ENCODE measurements at regions not wholly inside any gene's neighbourhood (a gene's known extent, or its start where the extent isn't known, plus 50 kb on each side); places are given as distances from the start of the nearest gene placed in this dataset.

DNA sequence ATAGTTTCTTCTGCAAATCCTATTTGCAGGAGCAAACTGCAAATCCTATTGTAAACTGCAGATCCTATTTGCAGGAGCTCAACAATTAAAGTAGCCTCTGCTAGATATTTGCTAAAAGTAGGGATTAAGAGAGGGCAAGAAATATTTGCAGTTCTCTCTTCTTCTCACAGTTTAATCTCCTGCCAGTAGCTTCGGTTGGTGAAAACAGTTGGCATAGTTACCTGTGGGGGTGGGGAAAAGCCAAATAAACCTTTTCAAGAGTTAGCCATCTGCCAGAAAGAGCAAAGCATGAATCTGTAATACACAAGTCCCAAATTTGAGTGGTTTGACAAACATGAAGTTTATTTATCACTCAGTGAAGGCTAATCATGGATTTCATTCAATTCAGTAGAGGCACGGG is 942.5 kb downstream of the JRKL start:
- H3K4me2 ChIP-seq (ENCODE audit: low read depth, low read length, poor library complexity, severe bottlenecking) = no peak overlapping the region
- no peak overlapping the region for H3K9ac ChIP-seq (ENCODE audit: low read length)
- H3F3A ChIP-seq (ENCODE audit: insufficient read depth) = no peaks in the 10 kb centered on the region
- H4K20me1 ChIP-seq (ENCODE audit: low read depth, low read length) = no peaks in the 10 kb centered on the region
- H3K4me3 ChIP-seq (ENCODE audit: insufficient read depth, low read length, poor library complexity, severe bottlenecking) = no peak overlapping the region
- no peak overlapping the region for H3K27ac ChIP-seq (ENCODE audit: low read depth, low read length)
- H3K9me2 ChIP-seq (replicated peaks; ENCODE audit: insufficient read depth, low read length) = no peaks in the 10 kb centered on the region
- no peak overlapping the region for H2AFZ ChIP-seq (ENCODE audit: low read depth, low read length, severe bottlenecking)
- no peaks in the 10 kb centered on the region for H3K36me3 ChIP-seq (ENCODE audit: low read length)
- TF ChIP-seq CTCF (IDR thresholded peaks at IDR 0.05; ENCODE audit: insufficient read depth, low read length, poor library complexity, severe bottlenecking) (no peak), EZH2phosphoT487 (conservative IDR thresholded peaks at IDR 0.05; ENCODE audit: low read length) (no peak)
- no peaks in the 10 kb centered on the region for H3K9me3 ChIP-seq (ENCODE audit: insufficient read depth, low read length)
- no peaks in the 10 kb centered on the region for H3K27me3 ChIP-seq (ENCODE audit: low read length)
- no peaks in the 10 kb centered on the region for H3K79me2 ChIP-seq (ENCODE audit: insufficient read depth, low read length)

GRCh38 chr11:97336064-97336463 is 946.3 kb downstream of the JRKL start:
- H3K9me3 ChIP-seq (ENCODE audit: insufficient read depth, low read length) = no peaks in the 10 kb centered on the region
- H3K27me3 ChIP-seq (ENCODE audit: low read length) = no peaks in the 10 kb centered on the region
- TF ChIP-seq CTCF (IDR thresholded peaks at IDR 0.05; ENCODE audit: insufficient read depth, low read length, poor library complexity, severe bottlenecking) (no peak), EZH2phosphoT487 (conservative IDR thresholded peaks at IDR 0.05; ENCODE audit: low read length) (no peak)
- H3K4me2 ChIP-seq (ENCODE audit: low read depth, low read length, poor library complexity, severe bottlenecking) = no peak overlapping the region
- H3F3A ChIP-seq (ENCODE audit: insufficient read depth) = no peaks in the 10 kb centered on the region
- H3K9me2 ChIP-seq (replicated peaks; ENCODE audit: insufficient read depth, low read length) = no peaks in the 10 kb centered on the region
- no peaks in the 10 kb centered on the region for H4K20me1 ChIP-seq (ENCODE audit: low read depth, low read length)
- H3K36me3 ChIP-seq (ENCODE audit: low read length) = no peaks in the 10 kb centered on the region
- H3K79me2 ChIP-seq (ENCODE audit: insufficient read depth, low read length) = no peaks in the 10 kb centered on the region
- no peak overlapping the region for H3K27ac ChIP-seq (ENCODE audit: low read depth, low read length)
- no peak overlapping the region for H3K4me3 ChIP-seq (ENCODE audit: insufficient read depth, low read length, poor library complexity, severe bottlenecking)
- no peak overlapping the region for H3K9ac ChIP-seq (ENCODE audit: low read length)
- no peak overlapping the region for H2AFZ ChIP-seq (ENCODE audit: low read depth, low read length, severe bottlenecking)

DNA sequence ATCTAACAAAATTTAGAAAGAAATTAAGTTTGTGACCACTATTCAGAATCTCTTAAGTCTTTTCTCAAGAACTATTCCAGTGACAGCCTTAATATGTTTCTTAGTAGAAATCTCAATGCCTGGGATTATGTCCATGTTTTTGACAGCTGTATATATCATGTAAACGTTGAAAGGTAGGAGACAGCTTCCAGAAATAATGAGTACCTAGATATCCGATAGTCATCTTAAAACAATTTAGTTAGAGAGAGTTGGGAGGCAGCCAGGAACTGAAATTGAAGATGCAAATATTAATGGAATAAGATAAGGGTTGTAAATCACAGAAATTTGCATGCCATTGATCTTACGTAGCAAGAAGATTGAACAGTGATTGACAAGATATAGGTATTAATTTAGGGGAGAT is 955.2 kb downstream of the JRKL start:
- Histone ChIP-seq H3K9ac (ENCODE audit: low read length) (no peak overlapping the region), H3K9me3 (ENCODE audit: insufficient read depth, low read length) (no peaks in the 10 kb centered on the region), H4K20me1 (ENCODE audit: low read depth, low read length) (no peaks in the 10 kb centered on the region), H3K79me2 (ENCODE audit: insufficient read depth, low read length) (no peaks in the 10 kb centered on the region), H2AFZ (ENCODE audit: low read depth, low read length, severe bottlenecking) (no peak overlapping the region), H3K4me2 (ENCODE audit: low read depth, low read length, poor library complexity, severe bottlenecking) (no peak overlapping the region), H3F3A (ENCODE audit: insufficient read depth) (no peaks in the 10 kb centered on the region), H3K9me2 (replicated peaks; ENCODE audit: insufficient read depth, low read length) (no peaks in the 10 kb centered on the region), H3K27me3 (ENCODE audit: low read length) (no peaks in the 10 kb centered on the region), H3K36me3 (ENCODE audit: low read length) (no peaks in the 10 kb centered on the region), H3K4me3 (ENCODE audit: insufficient read depth, low read length, poor library complexity, severe bottlenecking) (no peak overlapping the region), H3K27ac (ENCODE audit: low read depth, low read length) (no peak overlapping the region)
- TF ChIP-seq EZH2phosphoT487 (conservative IDR thresholded peaks at IDR 0.05; ENCODE audit: low read length) (no peak), CTCF (IDR thresholded peaks at IDR 0.05; ENCODE audit: insufficient read depth, low read length, poor library complexity, severe bottlenecking) (no peak)

DNA sequence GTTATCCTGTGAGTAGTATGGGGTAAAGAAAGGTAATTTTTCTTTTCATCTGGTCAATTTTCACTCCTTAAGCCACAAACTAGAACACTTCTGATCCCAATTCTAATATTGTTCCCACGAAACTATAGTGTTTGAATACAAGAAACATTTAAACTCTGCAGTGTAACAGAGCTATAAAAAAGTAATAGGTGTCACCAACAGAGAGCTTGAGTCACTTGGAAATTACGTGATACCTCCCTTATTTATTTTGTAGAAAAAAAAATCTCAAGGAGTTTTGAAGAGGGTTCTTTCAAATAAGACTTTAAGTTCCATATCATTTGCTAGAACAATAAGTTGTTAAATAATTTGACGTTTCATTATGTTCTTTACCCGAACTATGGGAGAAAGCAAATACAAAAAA is 959.4 kb downstream of the JRKL start:
- TF ChIP-seq EZH2phosphoT487 (conservative IDR thresholded peaks at IDR 0.05; ENCODE audit: low read length) (no peak), CTCF (IDR thresholded peaks at IDR 0.05; ENCODE audit: insufficient read depth, low read length, poor library complexity, severe bottlenecking) (no peak)
- Histone ChIP-seq H3K9me2 (replicated peaks; ENCODE audit: insufficient read depth, low read length) (no peaks in the 10 kb centered on the region), H3K4me3 (ENCODE audit: insufficient read depth, low read length, poor library complexity, severe bottlenecking) (no peak overlapping the region), H3K27me3 (ENCODE audit: low read length) (no peaks in the 10 kb centered on the region), H3K4me2 (ENCODE audit: low read depth, low read length, poor library complexity, severe bottlenecking) (no peak overlapping the region), H3K36me3 (ENCODE audit: low read length) (no peaks in the 10 kb centered on the region), H4K20me1 (ENCODE audit: low read depth, low read length) (no peaks in the 10 kb centered on the region), H3K9me3 (ENCODE audit: insufficient read depth, low read length) (no peaks in the 10 kb centered on the region), H3K79me2 (ENCODE audit: insufficient read depth, low read length) (no peaks in the 10 kb centered on the region), H3K9ac (ENCODE audit: low read length) (no peak overlapping the region), H3F3A (ENCODE audit: insufficient read depth) (no peaks in the 10 kb centered on the region), H3K27ac (ENCODE audit: low read depth, low read length) (no peak overlapping the region), H2AFZ (ENCODE audit: low read depth, low read length, severe bottlenecking) (no peak overlapping the region)
